HG02571 (cell line): ENCODE measurements at regions not wholly inside any gene's neighbourhood (a gene's known extent, or its start where the extent isn't known, plus 50 kb on each side); places are given as distances from the start of the nearest gene placed in this dataset.

Source experiments
- ATAC-seq: cut with Tn5 transposase; IDR thresholded peaks from one replicate; pipeline ENCODE4 v1.9.1; 2021; ENCODE audit warnings: mild to moderate bottlenecking, moderate library complexity; ENCODE audit not compliant: unreplicated experiment

- no peak for ATAC-seq
Measured at GRCh38 chr21:17454315-17455027, 58.4 kb upstream of the CXADR start.

GRCh38 chr21:17455028-17455353 is 57.9 kb upstream of the CXADR start:
- no peak for ATAC-seq

- no peak for ATAC-seq
Measured at GRCh38 chr21:17455451-17455850, 57.4 kb upstream of the CXADR start.

GRCh38 chr21:17458279-17458678 is 54.6 kb upstream of the CXADR start:
- no peak for ATAC-seq

- no peak for ATAC-seq
Measured at GRCh38 chr21:17460094-17460493, 52.7 kb upstream of the CXADR start.

GRCh38 chr21:17461014-17461413 is 51.8 kb upstream of the CXADR start:
- ATAC-seq = no peak

- ATAC-seq = no peak
Measured at GRCh38 chr21:17461582-17461981, 51.3 kb upstream of the CXADR start.

- no peak for ATAC-seq
Measured at GRCh38 chr21:17462276-17462981, 50.4 kb upstream of the CXADR start.
